HG03196 (cell line): ENCODE measurements at regions not wholly inside any gene's neighbourhood (a gene's known extent, or its start where the extent isn't known, plus 50 kb on each side); places are given as distances from the start of the nearest gene placed in this dataset.
"Not testable (repeated sequence)": the region's sequence is repeated elsewhere in the genome, so short reads cannot be mapped to it uniquely, and the experiment has no call there.

Source experiments
- ATAC-seq: cut with Tn5 transposase; IDR thresholded peaks from one replicate; pipeline ENCODE4 v1.9.1; 2021; ENCODE audit not compliant: unreplicated experiment

DNA sequence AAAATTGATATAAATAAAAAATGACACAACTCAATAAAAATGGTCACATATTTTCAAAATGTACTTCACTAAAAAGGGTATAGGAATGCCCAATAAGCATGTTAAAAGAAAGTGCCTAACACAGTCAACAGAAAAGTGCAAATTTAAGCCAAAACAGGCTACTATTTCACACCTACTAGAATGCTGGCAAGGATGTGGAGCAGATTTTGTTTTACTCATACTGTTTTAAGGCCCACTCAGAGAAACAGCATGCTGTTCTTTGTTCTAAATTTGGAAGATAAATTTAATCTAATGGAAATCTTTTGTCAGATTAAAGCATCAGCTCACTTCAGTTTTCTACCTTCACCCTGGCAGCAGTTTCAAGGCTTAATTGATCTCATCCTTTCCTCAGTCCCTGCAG is 576.8 kb upstream of the HS3ST1 start:
- ATAC-seq = no peak

DNA sequence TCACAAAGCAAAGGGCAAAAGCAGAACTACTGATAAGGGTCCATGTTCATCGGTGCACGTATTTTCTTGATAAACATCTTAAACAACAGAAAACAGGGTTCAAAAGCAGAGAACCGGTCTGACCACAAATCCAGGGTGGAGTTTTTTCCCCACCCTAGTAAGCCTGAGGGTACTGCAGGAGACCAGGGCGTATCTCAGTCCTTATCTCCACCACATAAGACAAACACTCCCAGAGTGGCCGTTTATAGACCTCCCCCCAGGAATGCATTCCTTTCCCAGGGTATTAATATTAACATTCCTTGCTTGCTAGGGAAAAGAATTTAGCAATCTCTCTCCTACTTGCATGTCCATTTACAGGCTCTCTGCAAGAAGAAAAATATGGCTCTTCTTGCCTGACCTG is 567.9 kb upstream of the HS3ST1 start:
- ATAC-seq = not testable (repeated sequence)

- no peak for ATAC-seq
Measured at GRCh38 chr4:11976726-11977263, 548.1 kb upstream of the HS3ST1 start.

DNA sequence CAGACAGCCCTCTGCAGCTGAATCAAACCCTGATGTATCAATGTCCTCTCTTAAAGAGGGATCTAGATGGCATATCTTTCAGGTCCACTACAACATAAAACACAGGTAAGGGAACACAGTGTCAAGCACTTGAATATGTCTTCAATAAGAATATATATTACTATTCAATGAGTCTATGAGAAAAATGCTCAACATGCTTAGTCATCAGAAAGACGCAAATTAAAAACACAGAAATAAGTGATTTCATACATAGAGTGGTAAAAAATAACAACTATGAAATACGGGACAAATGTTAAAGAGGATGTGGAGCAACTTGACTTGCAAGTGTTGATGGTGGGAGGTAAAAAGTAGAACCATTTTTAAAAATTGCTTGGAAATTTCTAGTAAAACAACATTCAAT is 544.6 kb upstream of the HS3ST1 start:
- ATAC-seq = no peak

GRCh38 chr4:11970754-11971153 is 542.1 kb upstream of the HS3ST1 start:
- no peak for ATAC-seq

GRCh38 chr4:11966782-11967181 is 538.1 kb upstream of the HS3ST1 start:
- ATAC-seq = no peak

DNA sequence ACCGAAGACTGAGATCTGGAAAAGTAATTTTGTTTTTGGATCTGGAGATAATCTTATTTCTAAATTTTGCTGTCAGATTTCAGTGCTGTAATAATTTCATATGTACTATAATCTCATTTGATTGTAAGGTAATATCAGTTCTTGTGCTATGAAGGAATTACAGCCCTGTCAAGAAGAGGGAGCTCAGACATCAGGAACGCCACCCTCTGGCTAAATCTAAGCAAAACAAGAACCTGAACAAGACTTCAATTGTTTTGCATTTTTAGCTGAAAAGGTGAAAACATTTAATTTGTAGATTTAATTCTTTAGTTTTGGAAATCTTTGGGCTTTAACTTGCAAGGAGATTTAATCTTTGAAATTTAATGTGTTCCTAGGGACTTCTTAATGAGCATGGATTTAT is 525.4 kb upstream of the HS3ST1 start:
- ATAC-seq = no peak

- ATAC-seq = no peak
Measured at GRCh38 chr4:11949355-11949754, 520.7 kb upstream of the HS3ST1 start.

- ATAC-seq = not testable (repeated sequence)
Measured at GRCh38 chr4:11947629-11948028, 518.9 kb upstream of the HS3ST1 start.

GRCh38 chr4:11937941-11938340 is 509.2 kb upstream of the HS3ST1 start:
- no peak for ATAC-seq

GRCh38 chr4:11931266-11931820 is 502.6 kb upstream of the HS3ST1 start:
- no peak for ATAC-seq

DNA sequence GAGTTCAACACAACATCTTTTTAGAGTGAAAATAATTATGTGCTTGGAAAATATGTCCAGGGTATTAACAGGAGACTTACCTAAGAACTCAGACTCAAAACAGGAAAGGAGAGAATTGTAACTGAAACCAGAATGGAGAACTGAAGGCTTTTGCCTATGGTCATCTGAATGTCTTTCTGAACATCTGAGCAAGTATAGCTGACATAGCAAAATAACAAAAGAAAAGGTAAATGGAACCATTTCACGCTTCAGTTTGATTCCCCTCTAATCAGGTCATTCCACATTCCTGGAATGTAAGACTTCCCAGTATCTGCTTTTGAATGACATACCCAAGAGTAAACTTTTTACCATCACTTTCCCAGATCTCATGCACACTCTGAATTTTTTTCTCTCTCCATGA is 500.4 kb upstream of the HS3ST1 start:
- ATAC-seq = no peak

DNA sequence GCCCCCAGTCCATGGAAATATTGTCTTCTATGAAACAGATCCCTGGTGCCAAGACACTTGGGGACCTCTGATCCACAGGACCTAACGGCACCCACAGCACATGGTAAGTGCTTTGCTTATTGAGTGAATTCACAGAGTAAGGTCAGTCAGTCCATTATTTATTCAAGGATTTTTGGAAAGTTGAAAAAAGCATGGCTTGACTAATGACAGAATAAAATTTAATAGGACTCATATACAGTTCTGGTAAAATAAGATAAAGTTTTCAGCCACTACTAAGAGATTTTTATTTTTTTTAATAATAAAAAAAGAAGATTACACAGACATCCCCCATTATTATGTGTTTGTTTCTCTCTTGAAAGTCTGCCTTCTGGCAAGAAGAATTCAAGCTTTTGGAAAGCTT is 490.6 kb upstream of the HS3ST1 start:
- no peak for ATAC-seq

- no peak for ATAC-seq
Measured at GRCh38 chr4:11914406-11914805, 485.7 kb upstream of the HS3ST1 start.

GRCh38 chr4:11912886-11913285 is 484.2 kb upstream of the HS3ST1 start:
- no peak for ATAC-seq

DNA sequence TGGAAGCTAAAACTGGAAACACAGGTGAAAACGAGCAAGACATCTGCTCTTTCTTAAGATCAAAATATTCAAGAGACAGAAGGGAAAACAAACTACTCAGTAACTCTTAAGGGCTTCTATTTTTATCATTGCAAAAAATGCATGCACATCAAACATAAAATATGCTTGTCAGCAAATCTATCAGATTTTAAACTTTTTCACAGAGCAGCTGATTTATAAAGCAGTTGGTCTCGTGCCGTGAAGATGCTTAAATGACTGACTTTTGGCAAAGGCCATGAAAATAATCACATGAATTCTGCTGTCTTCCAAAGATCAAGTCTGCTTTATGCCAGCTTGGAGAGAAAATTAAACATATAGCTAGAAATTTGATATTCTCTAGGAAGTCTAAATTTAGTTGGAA is 482.1 kb upstream of the HS3ST1 start:
- no peak for ATAC-seq

DNA sequence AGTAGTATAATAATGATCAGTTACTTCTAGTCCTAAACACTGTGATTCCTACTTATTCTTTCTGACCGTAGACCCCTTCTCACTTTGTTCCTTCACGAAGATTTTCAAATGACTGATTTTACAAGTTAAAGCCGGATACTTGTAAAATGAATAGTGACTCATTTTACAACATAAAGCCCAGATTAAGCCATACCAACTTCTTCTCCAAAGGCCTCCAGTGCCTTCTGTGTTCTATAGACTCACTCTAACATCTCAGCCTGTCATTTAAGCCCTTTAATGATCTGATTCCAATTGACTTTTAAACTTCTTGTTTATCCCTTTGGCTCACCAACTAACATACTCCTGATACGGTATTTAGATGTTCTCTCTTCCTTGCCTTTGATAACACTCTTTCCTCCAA is 480.0 kb upstream of the HS3ST1 start:
- ATAC-seq = no peak

GRCh38 chr4:11908205-11908604 is 479.5 kb upstream of the HS3ST1 start:
- ATAC-seq = no peak

DNA sequence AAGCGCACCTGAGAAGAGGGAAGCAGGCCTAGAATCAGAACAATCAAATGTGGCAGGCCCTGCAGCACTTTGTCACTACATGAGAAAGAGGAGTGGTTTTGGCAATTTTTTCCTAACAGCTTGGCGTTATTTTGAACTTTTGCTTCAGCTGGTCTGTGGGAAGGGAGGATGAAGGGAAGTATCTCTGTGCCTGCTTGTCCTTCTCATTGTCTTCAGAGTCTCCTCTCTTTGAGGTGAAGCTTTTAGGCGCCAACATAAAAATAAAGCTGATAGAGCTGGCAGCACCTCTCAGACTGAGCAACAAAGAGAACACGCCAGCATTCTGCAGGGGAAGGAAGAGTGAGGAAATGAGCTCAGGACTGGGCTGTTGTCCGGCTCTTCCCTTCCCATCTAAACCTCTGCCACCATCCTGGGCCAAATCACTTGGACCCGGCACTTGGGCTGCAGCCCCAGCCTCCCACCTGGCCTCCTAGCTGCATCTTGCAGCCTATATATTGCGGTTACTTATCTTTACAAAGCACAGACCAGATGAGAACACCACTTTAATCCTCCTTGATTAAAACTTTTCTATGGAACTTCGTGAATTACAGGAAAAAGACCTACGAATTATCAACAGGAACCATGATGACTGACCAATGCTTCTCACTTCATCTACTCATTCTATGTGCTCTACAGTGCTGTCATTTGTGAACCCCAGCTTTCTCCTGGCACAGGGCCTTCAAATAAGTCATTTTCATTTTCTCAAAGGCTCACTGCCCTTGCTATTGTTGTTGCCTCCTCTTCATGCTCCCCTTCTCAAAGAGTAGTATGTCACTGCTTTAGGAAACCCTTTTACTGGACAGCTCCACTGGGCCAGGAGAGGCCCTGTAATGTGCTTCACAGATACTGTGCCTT is 476.4 kb upstream of the HS3ST1 start:
- ATAC-seq = no peak

GRCh38 chr4:11904117-11904535 is 475.4 kb upstream of the HS3ST1 start:
- ATAC-seq = no peak

DNA sequence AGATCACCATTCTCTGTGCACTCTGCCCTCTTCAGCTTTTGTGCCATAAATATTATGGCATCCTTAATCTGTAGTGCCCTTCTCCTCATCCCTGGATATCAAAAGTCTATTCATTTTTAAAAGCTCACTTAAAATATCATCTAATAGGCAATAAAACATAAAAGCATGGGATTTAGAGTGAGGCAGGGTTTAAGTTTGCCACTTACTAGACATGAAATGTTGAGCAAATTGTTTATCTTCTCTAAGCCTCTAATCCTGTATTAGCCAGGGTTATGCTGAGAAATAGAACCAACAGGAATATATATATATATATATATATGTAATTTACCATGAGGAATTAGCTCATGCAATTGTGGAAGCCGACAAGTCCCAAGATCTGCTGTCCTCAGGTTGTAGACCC is 472.4 kb upstream of the HS3ST1 start:
- ATAC-seq = no peak

- no peak for ATAC-seq
Measured at GRCh38 chr4:11900359-11900758, 471.7 kb upstream of the HS3ST1 start.
